ENCODE measurements at regions not wholly inside any gene's neighbourhood (a gene's known extent, or its start where the extent isn't known, plus 50 kb on each side); places are given as distances from the start of the nearest gene placed in this dataset.

DNA sequence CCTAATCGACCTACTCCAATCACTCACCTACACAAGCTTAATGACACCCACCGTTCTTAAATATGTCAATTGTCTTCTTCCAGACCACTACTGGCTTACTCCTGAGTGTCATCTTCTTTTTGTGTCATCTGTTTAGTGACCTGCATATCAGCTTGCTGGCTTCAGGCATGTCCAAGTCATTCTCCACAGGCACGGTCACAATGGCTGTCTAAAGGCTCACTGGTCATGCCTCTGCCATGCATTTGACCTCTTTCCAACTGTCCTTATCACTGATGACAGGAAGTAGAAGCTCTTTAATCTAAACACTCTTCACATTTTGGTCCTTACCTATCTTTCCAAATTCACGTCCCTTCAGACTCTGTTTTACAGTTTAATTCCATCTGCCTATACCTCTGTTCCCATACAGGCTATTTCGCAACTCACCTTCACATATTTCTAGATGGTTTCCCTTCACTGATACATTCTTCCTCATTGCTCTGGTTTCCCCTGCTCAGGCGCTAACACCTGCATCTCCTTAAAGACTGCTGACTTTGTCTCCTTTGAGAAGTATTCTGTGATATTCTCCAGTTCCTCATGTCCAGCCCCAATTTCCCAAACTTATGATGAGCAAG lies 217.5 kb downstream of the TRIB2 start:
- TF ChIP-seq, protein P1, sequence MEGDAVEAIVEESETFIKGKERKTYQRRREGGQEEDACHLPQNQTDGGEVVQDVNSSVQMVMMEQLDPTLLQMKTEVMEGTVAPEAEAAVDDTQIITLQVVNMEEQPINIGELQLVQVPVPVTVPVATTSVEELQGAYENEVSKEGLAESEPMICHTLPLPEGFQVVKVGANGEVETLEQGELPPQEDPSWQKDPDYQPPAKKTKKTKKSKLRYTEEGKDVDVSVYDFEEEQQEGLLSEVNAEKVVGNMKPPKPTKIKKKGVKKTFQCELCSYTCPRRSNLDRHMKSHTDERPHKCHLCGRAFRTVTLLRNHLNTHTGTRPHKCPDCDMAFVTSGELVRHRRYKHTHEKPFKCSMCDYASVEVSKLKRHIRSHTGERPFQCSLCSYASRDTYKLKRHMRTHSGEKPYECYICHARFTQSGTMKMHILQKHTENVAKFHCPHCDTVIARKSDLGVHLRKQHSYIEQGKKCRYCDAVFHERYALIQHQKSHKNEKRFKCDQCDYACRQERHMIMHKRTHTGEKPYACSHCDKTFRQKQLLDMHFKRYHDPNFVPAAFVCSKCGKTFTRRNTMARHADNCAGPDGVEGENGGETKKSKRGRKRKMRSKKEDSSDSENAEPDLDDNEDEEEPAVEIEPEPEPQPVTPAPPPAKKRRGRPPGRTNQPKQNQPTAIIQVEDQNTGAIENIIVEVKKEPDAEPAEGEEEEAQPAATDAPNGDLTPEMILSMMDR (IDR thresholded peaks at IDR 0.05; ENCODE audit: insufficient read depth, low read length, poor library complexity, severe bottlenecking): no peak
- no peak for TF ChIP-seq EZH2phosphoT487 (conservative IDR thresholded peaks at IDR 0.05; ENCODE audit: low read length)
